Adrenal gland (tissue), 9 donors: ENCODE measurements at regions not wholly inside any gene's neighbourhood (a gene's known extent, or its start where the extent isn't known, plus 50 kb on each side); places are given as distances from the start of the nearest gene placed in this dataset.

ENCODE experiments used
- DNase-seq, 7 donors: peaks; one replicate each; pipeline ENCODE4 v3.0.0-alpha.2; 2019 to 2020
- H3K27ac ChIP-seq, 5 donors: fragments of 200-600 bp; sonication (generic) in 4 of 5; 1 replicate in 3 of 5; 2 replicates in 2 of 5; pipeline versions ENCODE4 v1.5.1 to v1.8.0; 2016 to 2020; ENCODE audit warnings: mild to moderate bottlenecking in 1 of 5
- H3K27me3 ChIP-seq: fragments of 200-600 bp; 2 replicates; pipeline ENCODE4 v1.8.0; 2021
- H3K36me3 ChIP-seq, 2 donors: fragments of 200-600 bp; replicated peaks in 1 of 2; 1 replicate in 1 of 2; 2 replicates in 1 of 2; pipeline versions ENCODE4 v1.5.1 to v1.8.0; 2018 to 2022
- H3K4me1 ChIP-seq, 2 donors: fragments of 200-600 bp; replicated peaks in 1 of 2; 1 replicate in 1 of 2; 2 replicates in 1 of 2; pipeline versions ENCODE4 v1.5.1 to v1.8.0; 2018 to 2021
- H3K4me3 ChIP-seq, 4 donors: fragments of 200-600 bp; sonication (generic) in 3 of 4; one replicate each; pipeline ENCODE4 v1.5.1; 2016 to 2018
- H3K9me3 ChIP-seq, 3 donors: fragments of 200-600 bp; sonication (generic) in 1 of 3; replicated peaks in 1 of 3; 1 replicate in 2 of 3; 2 replicates in 1 of 3; pipeline versions ENCODE4 v1.5.1 to v1.8.0; 2016 to 2021
- CTCF ChIP-seq, 6 experiments: fragments of 450-650 bp in 4 of 6; fragments of 200-600 bp in 2 of 6; sonication (generic) in 1 of 6; IDR thresholded peaks; 1 replicate in 5 of 6; 2 replicates in 1 of 6; pipeline versions ENCODE4 v1.5.1 to v1.8.0; 2016 to 2021; ENCODE audit warnings: antibody characterized with exemption in 6 of 6, mild to moderate bottlenecking in 2 of 6, moderate library complexity in 1 of 6
- POLR2A ChIP-seq, 2 donors: fragments of 450-650 bp; IDR thresholded peaks; one replicate each; pipeline ENCODE4 v1.6.1; 2017; ENCODE audit warnings: antibody characterized with exemption in 2 of 2, mild to moderate bottlenecking in 2 of 2, moderate library complexity in 1 of 2
- WGBS, 4 donors: extraction: QIAGEN DNeasy Blood & Tissue Kit in 2 of 4; methylation state at CpG; one replicate each; pipeline versions ENCODE4 v1.1.5 to v1.1.7; 2013 to 2017; 5-methylcytosine and 5-hydroxymethylcytosine counted together
- intact Hi-C, 2 donors: fragments of 100-400 bp; cut with DNase I; formaldehyde crosslinking; loops; one replicate each; pipeline versions ENCODE4 v1.14.1 to v1.15.0; 2022 to 2023
- donor health status: healthy with polysubstance abuse.
- donor health status: Bipolar disorder and iron deficiency.
- donor health status: DM: yes; HTN: yes; CAD: no.
- donor health status: DM: no; HTN: no; CAD: no.
- donor health status: DM: no; HTN: no; CAD: no.

GRCh38 chr16:9518051-9518450, 426.6 kb downstream of the HAPSTR1 start:
- peak; percentile 25 to 79 (median 44) for DNase-seq
- WGBS, 4 donors = 14 to 23% (median 18%) methylated on average over 3 of the region's 3 CpGs
- no peak overlapping the region for H3K27ac ChIP-seq

GRCh38 chr16:9518581-9518980, 427.1 kb downstream of the HAPSTR1 start:
- intact Hi-C loops = no loop called here
- no peaks in the 10 kb centered on the region for H3K27me3 ChIP-seq
- H3K4me3 ChIP-seq = no peak overlapping the region
- H3K4me1 ChIP-seq = no peaks in the 10 kb centered on the region
- no peaks in the 10 kb centered on the region for H3K9me3 ChIP-seq
- no peaks in the 10 kb centered on the region for H3K36me3 ChIP-seq
- TF ChIP-seq CTCF (IDR thresholded peaks at IDR 0.05) (no peak), POLR2A (IDR thresholded peaks at IDR 0.05) (no peak)
- no peak overlapping the region for H3K27ac ChIP-seq
- DNase-seq = no peak
- WGBS, 4 donors = 90 to 100% (median 98%) methylated on average over 2 of the region's 2 CpGs

More at GRCh38 chr16:9518051-9518450, 426.6 kb downstream of the HAPSTR1 start:
- intact Hi-C loops = no loop called here
- Histone ChIP-seq H3K27me3 (no peaks in the 10 kb centered on the region), H3K9me3 (no peaks in the 10 kb centered on the region), H3K4me1 (no peaks in the 10 kb centered on the region), H3K4me3 (no peak overlapping the region), H3K36me3 (no peaks in the 10 kb centered on the region)
- no peak for TF ChIP-seq POLR2A (IDR thresholded peaks at IDR 0.05)
- no peak for TF ChIP-seq CTCF (IDR thresholded peaks at IDR 0.05)

- no peak overlapping the region for H3K4me3 ChIP-seq
- TF ChIP-seq CTCF (IDR thresholded peaks at IDR 0.05) (no peak), POLR2A (IDR thresholded peaks at IDR 0.05) (no peak)
- H3K4me1 ChIP-seq = no peaks in the 10 kb centered on the region
- H3K36me3 ChIP-seq = no peaks in the 10 kb centered on the region
- intact Hi-C loops = no loop called here
- WGBS, 4 donors = 28 to 41% (median 38%) methylated on average over 7 of the region's 7 CpGs
- peak in 6 of 7 donors; percentile 18 to 54 (median 34) for DNase-seq
- peak overlapping the region in 1 of 5 donors; percentile 57 for H3K27ac ChIP-seq
- H3K27me3 ChIP-seq = no peaks in the 10 kb centered on the region
- no peaks in the 10 kb centered on the region for H3K9me3 ChIP-seq
Measured at GRCh38 chr16:9521749-9522370, 430.4 kb downstream of the HAPSTR1 start.

GRCh38 chr16:9522614-9523013, 431.2 kb downstream of the HAPSTR1 start:
- 39 to 53% (median 46%) methylated on average over 5 of the region's 5 CpGs for WGBS, 4 donors
- Histone ChIP-seq H3K27me3 (no peaks in the 10 kb centered on the region), H3K9me3 (no peaks in the 10 kb centered on the region), H3K4me1 (no peaks in the 10 kb centered on the region), H3K4me3 (no peak overlapping the region), H3K27ac (no peak overlapping the region), H3K36me3 (no peaks in the 10 kb centered on the region)
- intact Hi-C loops = no loop called here
- no peak for TF ChIP-seq CTCF (IDR thresholded peaks at IDR 0.05)
- TF ChIP-seq POLR2A (IDR thresholded peaks at IDR 0.05) = no peak
- no peak for DNase-seq
